Retinal pigment epithelial cell (primary cell): ENCODE measurements at regions not wholly inside any gene's neighbourhood (a gene's known extent, or its start where the extent isn't known, plus 50 kb on each side); places are given as distances from the start of the nearest gene placed in this dataset.

Experiments
- DNase-seq: peaks from one replicate; pipeline ENCODE4 v3.0.0-alpha.2; 2010; ENCODE audit warnings: low read depth
- H3K4me3 ChIP-seq: 2 replicates; pipeline ENCODE4 v1.5.1; 2011; ENCODE audit warnings: mild to moderate bottlenecking, low read length, control low read depth, moderate library complexity
- TF ChIP-seq, protein P1 (sequence below): conservative IDR thresholded peaks from 2 replicates; pipeline ENCODE4 v1.5.1; 2011; ENCODE audit warnings: low read depth, low read length, control low read depth, inconsistent platforms

DNA sequence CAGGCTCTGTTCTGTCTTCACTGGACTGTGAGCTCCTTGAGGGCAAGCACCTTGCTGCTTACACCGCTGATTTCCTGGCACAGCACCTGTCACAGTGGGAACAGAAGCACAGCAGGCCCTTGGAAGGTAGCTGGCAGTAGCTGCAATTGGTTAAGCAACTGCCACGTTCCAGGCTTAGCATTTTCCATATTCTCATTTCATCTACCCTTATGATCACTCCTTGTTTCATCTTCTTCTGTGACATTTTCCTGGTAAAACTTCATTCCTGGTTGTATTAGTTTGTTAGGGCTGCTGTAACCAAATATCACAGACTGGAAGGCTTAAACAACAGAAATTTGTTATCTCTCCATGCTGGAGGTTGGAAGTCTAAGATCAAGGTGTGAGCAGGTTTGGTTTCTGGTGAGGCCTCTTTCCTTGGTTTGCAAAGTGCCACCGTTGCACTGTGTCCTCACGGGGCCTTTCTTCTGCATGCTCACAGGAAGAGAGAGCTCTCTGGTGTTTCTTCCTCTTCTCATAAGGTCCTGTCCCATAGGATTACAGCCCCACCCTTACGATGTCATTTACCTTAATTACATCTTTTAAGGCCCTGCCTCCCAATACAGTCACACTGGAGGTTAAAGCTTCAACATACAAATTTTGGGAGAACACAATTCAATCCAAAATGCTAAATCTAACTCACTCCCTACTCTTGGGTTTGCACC is 121.7 kb upstream of the CPSF6 start:
- TF ChIP-seq, protein P1, sequence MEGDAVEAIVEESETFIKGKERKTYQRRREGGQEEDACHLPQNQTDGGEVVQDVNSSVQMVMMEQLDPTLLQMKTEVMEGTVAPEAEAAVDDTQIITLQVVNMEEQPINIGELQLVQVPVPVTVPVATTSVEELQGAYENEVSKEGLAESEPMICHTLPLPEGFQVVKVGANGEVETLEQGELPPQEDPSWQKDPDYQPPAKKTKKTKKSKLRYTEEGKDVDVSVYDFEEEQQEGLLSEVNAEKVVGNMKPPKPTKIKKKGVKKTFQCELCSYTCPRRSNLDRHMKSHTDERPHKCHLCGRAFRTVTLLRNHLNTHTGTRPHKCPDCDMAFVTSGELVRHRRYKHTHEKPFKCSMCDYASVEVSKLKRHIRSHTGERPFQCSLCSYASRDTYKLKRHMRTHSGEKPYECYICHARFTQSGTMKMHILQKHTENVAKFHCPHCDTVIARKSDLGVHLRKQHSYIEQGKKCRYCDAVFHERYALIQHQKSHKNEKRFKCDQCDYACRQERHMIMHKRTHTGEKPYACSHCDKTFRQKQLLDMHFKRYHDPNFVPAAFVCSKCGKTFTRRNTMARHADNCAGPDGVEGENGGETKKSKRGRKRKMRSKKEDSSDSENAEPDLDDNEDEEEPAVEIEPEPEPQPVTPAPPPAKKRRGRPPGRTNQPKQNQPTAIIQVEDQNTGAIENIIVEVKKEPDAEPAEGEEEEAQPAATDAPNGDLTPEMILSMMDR: no peak
- no peak overlapping the region for H3K4me3 ChIP-seq
- no peak for DNase-seq

DNA sequence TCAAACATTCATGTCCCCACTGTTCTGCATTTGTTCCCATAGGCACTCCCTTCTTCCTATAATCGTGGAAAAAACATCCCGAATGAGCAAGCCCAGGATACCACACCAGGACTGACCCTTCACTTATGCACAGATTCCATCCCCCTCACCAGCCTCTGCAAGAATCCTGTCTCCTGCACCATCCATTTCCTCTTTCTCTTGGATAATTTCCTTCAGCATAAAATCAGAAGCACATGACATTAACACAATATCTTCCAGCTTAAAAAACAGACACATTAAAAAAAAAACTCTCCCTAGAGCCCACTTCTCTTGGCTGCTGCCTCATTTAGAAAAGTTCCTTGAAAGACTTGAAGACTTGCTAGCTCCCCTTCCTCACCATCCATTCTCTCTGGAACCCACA is 120.9 kb upstream of the CPSF6 start:
- no peak overlapping the region for H3K4me3 ChIP-seq
- TF ChIP-seq, protein P1: no peak
- DNase-seq: no peak

DNA sequence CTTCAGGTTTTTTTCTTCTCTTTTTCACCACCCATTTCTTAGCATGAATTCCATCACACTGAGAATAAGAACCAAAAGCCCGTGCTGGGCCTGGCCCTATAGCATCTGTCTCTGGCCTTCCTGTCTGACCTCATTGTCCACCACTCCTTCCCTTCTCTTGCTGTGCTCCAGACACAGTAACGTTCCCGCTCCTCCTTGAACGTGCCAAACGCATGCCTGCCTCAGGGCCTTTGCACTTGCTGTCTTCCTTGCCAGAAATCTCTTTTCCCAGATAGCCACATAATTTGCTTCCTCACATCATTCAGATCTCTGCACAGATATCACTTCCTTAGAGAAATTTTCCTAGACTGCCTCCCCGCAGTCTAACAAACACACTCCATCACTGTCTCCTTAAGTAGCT is 119.6 kb upstream of the CPSF6 start:
- H3K4me3 ChIP-seq: no peak overlapping the region
- TF ChIP-seq, protein P1: no peak
- DNase-seq: no peak

DNA sequence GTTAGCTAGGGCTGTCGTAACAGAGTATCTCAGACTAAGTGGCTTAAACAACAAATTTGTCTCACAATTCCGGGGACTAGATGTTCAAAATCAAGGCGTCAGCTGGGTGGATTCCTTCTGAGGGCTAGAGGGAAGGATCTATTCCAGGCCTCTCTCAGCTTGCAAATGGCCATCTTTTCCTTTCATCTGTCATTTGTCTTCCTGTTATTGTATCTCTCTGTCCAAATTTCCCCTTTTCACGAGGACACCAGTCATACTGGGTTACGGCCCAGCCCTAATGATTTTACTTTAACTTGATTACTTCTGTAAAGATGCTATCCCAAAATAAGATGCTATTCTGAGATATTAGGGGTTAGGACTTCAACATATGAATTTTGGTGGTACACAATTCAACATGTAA is 119.0 kb upstream of the CPSF6 start:
- DNase-seq: no peak
- TF ChIP-seq, protein P1: no peak
- no peak overlapping the region for H3K4me3 ChIP-seq

DNA sequence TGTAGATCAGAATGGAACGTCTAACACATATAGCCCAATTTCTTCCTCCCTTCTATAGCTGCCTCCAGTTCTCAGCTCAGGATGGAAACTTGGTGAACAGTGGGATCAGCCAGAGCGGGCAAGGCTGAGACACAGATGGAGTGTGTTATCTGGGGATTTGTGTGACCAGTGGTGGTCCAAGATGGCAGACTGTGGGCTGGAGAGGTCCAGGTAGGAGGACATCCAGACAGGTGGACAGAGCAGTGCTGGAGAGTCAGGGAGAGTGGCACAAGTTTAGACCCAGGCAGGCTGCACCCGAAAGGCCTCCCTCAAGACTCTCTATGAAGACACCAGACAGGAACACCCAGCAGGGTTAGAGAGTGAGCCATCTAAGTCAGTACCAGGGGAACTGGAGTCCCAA is 116.1 kb upstream of the CPSF6 start:
- TF ChIP-seq, protein P1: no peak
- no peak overlapping the region for H3K4me3 ChIP-seq
- DNase-seq: no peak

DNA sequence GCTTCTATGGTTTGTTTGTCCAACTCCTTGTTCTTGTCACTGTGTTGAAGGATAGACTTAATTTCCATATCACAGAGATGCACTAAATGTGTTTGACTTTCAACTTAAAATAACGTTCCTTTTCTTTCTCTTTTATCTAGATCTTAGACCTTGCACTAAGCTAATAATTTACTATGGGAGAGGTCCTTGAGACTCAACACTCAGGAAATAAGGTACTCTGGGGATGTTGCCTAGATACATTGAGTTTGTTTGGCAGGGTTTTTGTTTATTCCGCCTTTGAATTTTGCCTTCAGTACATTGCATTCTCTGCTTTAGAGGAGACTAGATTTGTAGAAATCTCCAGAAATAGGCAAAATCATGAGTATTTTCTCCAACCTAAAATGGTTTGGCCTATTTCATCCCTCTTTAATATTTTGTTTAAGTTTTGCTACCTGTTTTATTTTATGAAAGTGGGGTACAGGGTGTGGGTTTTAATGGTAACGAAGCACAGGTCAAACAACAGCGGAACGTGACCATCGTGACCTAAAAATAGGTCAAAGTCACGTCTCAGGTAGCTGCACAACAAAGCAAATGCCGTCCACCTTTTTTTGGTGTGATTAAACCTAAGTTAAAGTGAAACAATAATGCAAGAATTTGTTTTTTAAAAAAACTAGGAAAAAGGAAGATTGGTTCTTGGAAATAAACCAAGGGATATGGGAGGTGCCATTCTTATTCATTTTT is 115.3 kb upstream of the CPSF6 start:
- TF ChIP-seq, protein P1: no peak
- DNase-seq: no peak

DNA sequence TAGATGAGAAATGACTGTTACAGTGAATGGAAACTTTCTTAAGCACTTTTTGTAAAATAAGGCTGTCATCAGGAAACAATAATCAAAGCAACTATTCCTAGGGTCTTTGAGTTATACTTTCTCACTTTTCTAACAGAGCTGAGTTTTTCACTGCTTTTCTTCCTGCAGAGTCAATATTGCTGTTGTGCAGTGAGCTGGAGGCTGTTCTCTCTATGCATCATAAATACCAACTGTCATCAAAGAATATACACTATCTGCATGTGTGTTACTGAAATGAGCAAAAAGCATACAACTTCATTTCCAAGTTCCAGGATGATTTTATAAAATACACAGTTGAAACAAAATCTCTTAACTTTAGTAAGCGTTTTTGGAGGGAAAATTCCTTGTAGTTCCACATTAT is 110.4 kb upstream of the CPSF6 start:
- DNase-seq: no peak
- H3K4me3 ChIP-seq: no peak overlapping the region
- TF ChIP-seq, protein P1: no peak

More for the DNA sequence above, 115.3 kb upstream of the CPSF6 start:
- H3K4me3 ChIP-seq: no peak overlapping the region
